Hepatocyte (in vitro differentiated cells): ENCODE measurements at regions not wholly inside any gene's neighbourhood (a gene's known extent, or its start where the extent isn't known, plus 50 kb on each side); places are given as distances from the start of the nearest gene placed in this dataset.

Source experiments
- CTCF ChIP-seq: fragments of 200-600 bp; sonication (generic); IDR thresholded peaks from 2 replicates; pipeline ENCODE4 v1.5.1; 2016; ENCODE audit warnings: antibody characterized with exemption, mild to moderate bottlenecking; ENCODE audit not compliant: poor library complexity
- EZH2 ChIP-seq: fragments of 200-600 bp; sonication (generic); IDR thresholded peaks from 2 replicates; pipeline ENCODE4 v1.6.1; 2016; ENCODE audit warnings: antibody characterized with exemption, mild to moderate bottlenecking, borderline replicate concordance
- EZH2phosphoT487 ChIP-seq: fragments of 200-600 bp; sonication (generic); IDR thresholded peaks from one replicate; pipeline ENCODE4 v1.6.1; 2018; ENCODE audit warnings: antibody characterized with exemption, mild to moderate bottlenecking, low read depth, moderate library complexity; ENCODE audit not compliant: unreplicated experiment, severe bottlenecking

GRCh38 chr15:39127151-39127790, 453.6 kb upstream of the THBS1 start:
- TF ChIP-seq CTCF (no peak), EZH2 (no peak), EZH2phosphoT487 (no peak)
